ENCODE measurements at regions not wholly inside any gene's neighbourhood (a gene's known extent, or its start where the extent isn't known, plus 50 kb on each side); places are given as distances from the start of the nearest gene placed in this dataset.

DNA sequence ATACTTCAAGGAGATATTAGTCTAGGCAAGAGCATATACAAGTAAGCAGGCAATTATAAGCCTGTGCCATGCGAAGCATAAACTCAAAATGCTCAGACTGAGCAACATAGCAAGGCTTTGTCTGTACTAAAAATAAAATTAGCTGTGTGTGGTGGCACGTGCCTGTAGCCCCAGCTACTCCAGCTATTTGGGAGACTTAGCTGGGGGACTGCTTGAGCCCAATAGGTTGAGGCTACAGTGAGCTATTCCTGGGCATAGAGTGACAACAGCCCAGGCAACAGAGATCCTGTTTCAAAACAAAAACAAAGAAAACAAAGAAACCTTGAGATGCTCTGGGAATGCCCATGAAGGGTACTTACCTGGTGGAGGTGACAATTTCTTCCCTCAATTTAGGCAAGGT, 130.5 kb upstream of the ZNF608 start:
- H3K9me3 ChIP-seq: no peaks in the 10 kb centered on the region
- H3K27me3 ChIP-seq: no peaks in the 10 kb centered on the region
- intact Hi-C loops (cut with DNase I): no loop called here
- H3K4me1 ChIP-seq: no peaks in the 10 kb centered on the region
- DNase-seq: no peak
- WGBS, 2 donors: 79 to 84% methylated on average over 2 of the region's 2 CpGs
- no peak for TF ChIP-seq POLR2AphosphoS5 (IDR thresholded peaks at IDR 0.05)
- no peak for TF ChIP-seq EP300 (IDR thresholded peaks at IDR 0.05)
- no peak for TF ChIP-seq CTCF (IDR thresholded peaks at IDR 0.05)
- TF ChIP-seq POLR2A (IDR thresholded peaks at IDR 0.05): no peak
- H3K36me3 ChIP-seq: no peaks in the 10 kb centered on the region
- no peak overlapping the region for H3K27ac ChIP-seq
- no peak overlapping the region for H3K4me3 ChIP-seq

GRCh38 chr5:124877501-124878146, 131.2 kb upstream of the ZNF608 start:
- H3K4me1 ChIP-seq: no peaks in the 10 kb centered on the region
- no peaks in the 10 kb centered on the region for H3K27me3 ChIP-seq
- no peak for DNase-seq
- H3K36me3 ChIP-seq: no peaks in the 10 kb centered on the region
- no peak for TF ChIP-seq EP300 (IDR thresholded peaks at IDR 0.05)
- TF ChIP-seq POLR2A (IDR thresholded peaks at IDR 0.05): no peak
- no peak for TF ChIP-seq CTCF (IDR thresholded peaks at IDR 0.05)
- TF ChIP-seq POLR2AphosphoS5 (IDR thresholded peaks at IDR 0.05): no peak
- WGBS, 2 donors: 96 to 97% methylated on average over 7 of the region's 7 CpGs
- no peak overlapping the region for H3K27ac ChIP-seq
- intact Hi-C loops (cut with DNase I): no loop called here
- no peaks in the 10 kb centered on the region for H3K9me3 ChIP-seq
- H3K4me3 ChIP-seq: no peak overlapping the region

GRCh38 chr5:124878583-124879342, 132.3 kb upstream of the ZNF608 start:
- WGBS, 2 donors: 69 to 92% methylated on average over 5 of the region's 5 CpGs
- Histone ChIP-seq H3K4me1 (no peaks in the 10 kb centered on the region), H3K27ac (no peak overlapping the region), H3K36me3 (no peaks in the 10 kb centered on the region), H3K4me3 (no peak overlapping the region), H3K9me3 (no peaks in the 10 kb centered on the region), H3K27me3 (no peaks in the 10 kb centered on the region)
- no peak for DNase-seq
- intact Hi-C loops (cut with DNase I): no loop called here
- TF ChIP-seq EP300 (IDR thresholded peaks at IDR 0.05) (no peak), POLR2AphosphoS5 (IDR thresholded peaks at IDR 0.05) (no peak)

GRCh38 chr5:124880903-124881697, 134.7 kb upstream of the ZNF608 start:
- intact Hi-C loops (cut with DNase I): no loop called here
- H3K4me3 ChIP-seq: no peak overlapping the region
- WGBS, 2 donors: 61 to 73% methylated on average over 10 of the region's 10 CpGs
- DNase-seq: no peak
- TF ChIP-seq CTCF (IDR thresholded peaks at IDR 0.05) (no peak), EP300 (IDR thresholded peaks at IDR 0.05) (no peak), POLR2A (IDR thresholded peaks at IDR 0.05) (no peak), POLR2AphosphoS5 (IDR thresholded peaks at IDR 0.05) (no peak)
- no peaks in the 10 kb centered on the region for H3K9me3 ChIP-seq
- H3K4me1 ChIP-seq: no peaks in the 10 kb centered on the region
- H3K27ac ChIP-seq: no peak overlapping the region
- no peaks in the 10 kb centered on the region for H3K27me3 ChIP-seq
- no peaks in the 10 kb centered on the region for H3K36me3 ChIP-seq

DNA sequence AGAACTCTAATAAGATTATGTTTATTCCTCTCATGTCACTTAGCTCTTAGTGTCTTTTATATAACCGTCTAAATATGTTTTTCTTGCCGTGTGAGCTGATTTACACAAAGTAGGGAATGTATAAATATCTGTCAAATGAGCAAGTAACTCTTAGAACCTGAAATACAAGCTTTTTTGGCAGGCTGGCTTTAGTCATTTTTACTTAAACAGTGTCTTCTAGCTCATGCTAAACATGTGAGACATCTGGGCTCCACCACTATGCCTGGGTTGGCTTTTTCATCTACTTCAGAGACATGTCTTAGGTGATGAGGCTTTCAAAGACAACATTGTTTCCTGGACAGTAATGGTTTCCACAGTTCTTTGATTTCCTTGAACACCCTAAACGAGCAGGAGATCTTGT, 137.2 kb upstream of the ZNF608 start:
- Histone ChIP-seq H3K27me3 (no peaks in the 10 kb centered on the region), H3K9me3 (no peaks in the 10 kb centered on the region), H3K4me3 (no peak overlapping the region), H3K36me3 (no peaks in the 10 kb centered on the region), H3K4me1 (peaks cover 0 to 6% (median 0%) of the 10 kb centered on the region in 4 donors), H3K27ac (no peak overlapping the region)
- DNase-seq: no peak
- intact Hi-C loops (cut with DNase I): no loop called here
- TF ChIP-seq POLR2AphosphoS5 (IDR thresholded peaks at IDR 0.05): no peak
- no peak for TF ChIP-seq POLR2A (IDR thresholded peaks at IDR 0.05)
- no peak for TF ChIP-seq EP300 (IDR thresholded peaks at IDR 0.05)
- no peak for TF ChIP-seq CTCF (IDR thresholded peaks at IDR 0.05)
- WGBS, 2 donors: 80 to 83% methylated on average over 3 of the region's 3 CpGs

Measured in sigmoid colon (tissue), 6 donors.